K562 (cell line): ENCODE measurements at regions not wholly inside any gene's neighbourhood (a gene's known extent, or its start where the extent isn't known, plus 50 kb on each side); places are given as distances from the start of the nearest gene placed in this dataset.

Experiments used
- ARID4B ChIP-seq: sonication (generic); formaldehyde crosslinking; IDR thresholded peaks from 2 replicates; pipeline ENCODE4 v1.8.0; 2022; ENCODE audit warnings: mild to moderate bottlenecking, missing genetic modification reagents
- CBX5 ChIP-seq: IDR thresholded peaks from 2 replicates; pipeline ENCODE4 v1.6.1; 2014; ENCODE audit warnings: low read depth, borderline replicate concordance
- ETV5 ChIP-seq: sonication (generic); formaldehyde crosslinking; IDR thresholded peaks from 2 replicates; pipeline ENCODE4 v1.4.0; 2020; ENCODE audit warnings: low read depth, mild to moderate bottlenecking, missing genetic modification reagents
- IRF2 ChIP-seq: sonication (generic); formaldehyde crosslinking; IDR thresholded peaks from 2 replicates; pipeline ENCODE4 v1.8.1; 2022; ENCODE audit warnings: mild to moderate bottlenecking, missing genetic modification reagents
- KDM4B ChIP-seq, 2 experiments: fragments of 450-650 bp in 1 of 2; sonication (generic) in 1 of 2; IDR thresholded peaks; 2 replicates each; pipeline ENCODE4 v1.6.1; 2016 to 2017; ENCODE audit warnings: borderline replicate concordance in 2 of 2, antibody characterized with exemption in 1 of 2, low read depth in 1 of 2, mild to moderate bottlenecking in 1 of 2
- MTF1 ChIP-seq: fragments of 250-450 bp; sonication (Bioruptor Pico); IDR thresholded peaks from 2 replicates; pipeline ENCODE4 v1.9.0; 2021; ENCODE audit warnings: moderate library complexity, mild to moderate bottlenecking, inconsistent platforms, borderline replicate concordance
- NCOA1 ChIP-seq: fragments of 450-650 bp; IDR thresholded peaks from 2 replicates; pipeline ENCODE4 v1.6.1; 2016; ENCODE audit warnings: low read depth
- NR3C1 ChIP-seq: sonication (generic); formaldehyde crosslinking; IDR thresholded peaks from 2 replicates; pipeline ENCODE4 v1.8.1; 2022; ENCODE audit warnings: missing genetic modification reagents
- ZNF12 ChIP-seq: sonication (generic); formaldehyde crosslinking; IDR thresholded peaks from 2 replicates; pipeline ENCODE4 v1.4.0; 2020; ENCODE audit warnings: mild to moderate bottlenecking, missing genetic modification reagents
- ZNF551 ChIP-seq: fragments of 250-450 bp; sonication (Bioruptor Pico); IDR thresholded peaks from 2 replicates; pipeline ENCODE4 v1.5.0; 2021; ENCODE audit warnings: mild to moderate bottlenecking, moderate library complexity

GRCh38 chr7:108659867-108660266 is 90.2 kb downstream of the DNAJB9 start (continued):
- TF ChIP-seq ARID4B (no peak), ZNF551 (CRISPR knock-in tag) (no peak), KDM4B (IDR thresholded peaks at IDR 0.05; ENCODE audit: borderline replicate concordance in 2 of 2, low read depth in 1 of 2) (no peak), MTF1 (CRISPR knock-in tag) (no peak), NR3C1 (CRISPR knock-in tag) (no peak), CBX5 (no peak), ETV5 (CRISPR knock-in tag) (no peak), IRF2 (CRISPR knock-in tag) (no peak), NCOA1 (no peak), ZNF12 (CRISPR knock-in tag) (no peak)
